ENCODE measurements at regions not wholly inside any gene's neighbourhood (a gene's known extent, or its start where the extent isn't known, plus 50 kb on each side); places are given as distances from the start of the nearest gene placed in this dataset.

GRCh38 chr15:62544446-62544845, 379.4 kb upstream of the C2CD4B start:
- Histone ChIP-seq H3K36me3 (ENCODE audit: insufficient read depth, low read length) (no peaks in the 10 kb centered on the region), H3K4me1 (ENCODE audit: insufficient read depth, low read length, poor library complexity, severe bottlenecking) (peaks cover 1% of the 10 kb centered on the region), H3K79me2 (ENCODE audit: insufficient read depth, low read depth, low read length) (no peaks in the 10 kb centered on the region), H3K4me2 (ENCODE audit: low read length) (no peak overlapping the region), H3K4me3 (ENCODE audit: low read depth, low read length, poor library complexity, severe bottlenecking) (no peak overlapping the region), H3K27ac (ENCODE audit: low read depth, low read length, poor library complexity, severe bottlenecking) (no peak overlapping the region), H4K20me1 (ENCODE audit: insufficient read depth, low read length) (no peaks in the 10 kb centered on the region), H3K9me3 (ENCODE audit: low read length) (no peaks in the 10 kb centered on the region), H3K9me2 (ENCODE audit: insufficient read depth, low read length) (no peaks in the 10 kb centered on the region), H2AFZ (ENCODE audit: low read length) (no peak overlapping the region)
- POLR2A ChIA-PET: no interaction called here
- intact Hi-C loops (cut with micrococcal nuclease; ENCODE audit: unreplicated experiment): no loop called here
- no TSS peak for BruUV-seq (replicated peaks)
- TF ChIP-seq EZH2phosphoT487 (IDR thresholded peaks at IDR 0.05; ENCODE audit: borderline replicate concordance, low read depth, low read length) (no peak), CTCF (conservative IDR thresholded peaks at IDR 0.05; ENCODE audit: low read length) (no peak)
- CTCF ChIA-PET (ENCODE audit: unreplicated experiment): no interaction called here
- DNase-seq (ENCODE audit: low spot score): no peak

DNA sequence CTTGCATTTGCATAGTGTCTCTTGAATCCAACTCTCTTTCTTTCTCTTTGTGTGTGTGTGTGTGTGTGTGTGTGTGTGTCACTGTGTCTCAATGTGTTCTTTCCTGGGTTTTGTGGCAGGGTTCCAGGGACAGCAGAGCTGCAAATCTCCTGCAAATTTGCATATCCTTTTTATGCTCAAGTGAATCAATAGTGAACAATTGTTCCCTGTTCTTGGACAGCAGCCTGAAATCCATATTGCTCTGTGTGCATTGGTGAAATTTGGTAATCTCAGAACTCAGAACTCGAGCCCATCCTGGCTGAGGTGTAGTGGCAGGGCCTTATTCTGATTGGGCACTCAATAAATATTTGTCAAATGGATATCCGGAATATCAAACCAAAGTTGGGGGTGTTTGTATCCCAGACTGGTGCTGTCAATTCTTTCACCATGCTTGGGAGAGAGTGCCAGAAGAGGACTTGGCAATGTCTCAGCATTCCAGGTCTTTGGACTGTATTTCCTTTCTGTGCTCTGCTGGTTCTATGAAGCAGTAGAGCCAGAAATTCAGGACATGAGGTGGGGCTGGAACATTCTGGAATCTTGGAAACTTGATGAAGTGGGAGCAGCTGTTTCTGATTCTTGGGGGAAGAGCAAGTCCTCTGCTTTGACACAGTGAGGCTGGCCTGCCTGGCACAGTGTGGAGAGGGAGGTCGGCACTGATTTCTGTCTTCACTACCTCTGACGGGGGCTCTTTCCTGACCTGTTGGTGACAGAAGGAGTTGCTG, 380.6 kb upstream of the C2CD4B start:
- H3K27ac ChIP-seq (ENCODE audit: low read depth, low read length, poor library complexity, severe bottlenecking): no peak overlapping the region
- peaks cover 8% of the 10 kb centered on the region for H3K4me1 ChIP-seq (ENCODE audit: insufficient read depth, low read length, poor library complexity, severe bottlenecking)
- H3K4me2 ChIP-seq (ENCODE audit: low read length): no peak overlapping the region
- no TSS peak for BruUV-seq (replicated peaks)
- no peaks in the 10 kb centered on the region for H3K9me3 ChIP-seq (ENCODE audit: low read length)
- CTCF ChIA-PET (ENCODE audit: unreplicated experiment): no interaction called here
- no peak overlapping the region for H2AFZ ChIP-seq (ENCODE audit: low read length)
- DNase-seq (ENCODE audit: low spot score): no peak
- intact Hi-C loops (cut with micrococcal nuclease; ENCODE audit: unreplicated experiment): no loop called here
- no peak for TF ChIP-seq CTCF (conservative IDR thresholded peaks at IDR 0.05; ENCODE audit: low read length)
- TF ChIP-seq EZH2phosphoT487 (IDR thresholded peaks at IDR 0.05; ENCODE audit: borderline replicate concordance, low read depth, low read length): no peak
- no peak overlapping the region for H3K4me3 ChIP-seq (ENCODE audit: low read depth, low read length, poor library complexity, severe bottlenecking)
- H4K20me1 ChIP-seq (ENCODE audit: insufficient read depth, low read length): no peaks in the 10 kb centered on the region
- POLR2A ChIA-PET: no interaction called here
- H3K9me2 ChIP-seq (ENCODE audit: insufficient read depth, low read length): no peaks in the 10 kb centered on the region
- no peaks in the 10 kb centered on the region for H3K36me3 ChIP-seq (ENCODE audit: insufficient read depth, low read length)
- no peaks in the 10 kb centered on the region for H3K79me2 ChIP-seq (ENCODE audit: insufficient read depth, low read depth, low read length)

- no TSS peak for BruUV-seq (replicated peaks)
- TF ChIP-seq EZH2phosphoT487 (IDR thresholded peaks at IDR 0.05; ENCODE audit: borderline replicate concordance, low read depth, low read length): no peak
- no peak overlapping the region for H2AFZ ChIP-seq (ENCODE audit: low read length)
- H3K36me3 ChIP-seq (ENCODE audit: insufficient read depth, low read length): no peaks in the 10 kb centered on the region
- H3K79me2 ChIP-seq (ENCODE audit: insufficient read depth, low read depth, low read length): no peaks in the 10 kb centered on the region
- no peaks in the 10 kb centered on the region for H3K9me3 ChIP-seq (ENCODE audit: low read length)
- POLR2A ChIA-PET: interaction anchor here (1.0 kb wide), 1 partner anchor 523 kb away, joined by 3 read pairs; no protein-coding TSS in a partner anchor
- H3K4me2 ChIP-seq (ENCODE audit: low read length): no peak overlapping the region
- no peak overlapping the region for H3K4me3 ChIP-seq (ENCODE audit: low read depth, low read length, poor library complexity, severe bottlenecking)
- no peaks in the 10 kb centered on the region for H3K9me2 ChIP-seq (ENCODE audit: insufficient read depth, low read length)
- intact Hi-C loops (cut with micrococcal nuclease; ENCODE audit: unreplicated experiment): no loop called here
- no peak overlapping the region for H3K27ac ChIP-seq (ENCODE audit: low read depth, low read length, poor library complexity, severe bottlenecking)
- H4K20me1 ChIP-seq (ENCODE audit: insufficient read depth, low read length): no peaks in the 10 kb centered on the region
- CTCF ChIA-PET (ENCODE audit: unreplicated experiment): no interaction called here
- DNase-seq (ENCODE audit: low spot score): no peak
- peaks cover 8% of the 10 kb centered on the region for H3K4me1 ChIP-seq (ENCODE audit: insufficient read depth, low read length, poor library complexity, severe bottlenecking)
Observed at GRCh38 chr15:62546628-62547027, 381.5 kb upstream of the C2CD4B start.
